ENCODE measurements at regions not wholly inside any gene's neighbourhood (a gene's known extent, or its start where the extent isn't known, plus 50 kb on each side); places are given as distances from the start of the nearest gene placed in this dataset.

DNA sequence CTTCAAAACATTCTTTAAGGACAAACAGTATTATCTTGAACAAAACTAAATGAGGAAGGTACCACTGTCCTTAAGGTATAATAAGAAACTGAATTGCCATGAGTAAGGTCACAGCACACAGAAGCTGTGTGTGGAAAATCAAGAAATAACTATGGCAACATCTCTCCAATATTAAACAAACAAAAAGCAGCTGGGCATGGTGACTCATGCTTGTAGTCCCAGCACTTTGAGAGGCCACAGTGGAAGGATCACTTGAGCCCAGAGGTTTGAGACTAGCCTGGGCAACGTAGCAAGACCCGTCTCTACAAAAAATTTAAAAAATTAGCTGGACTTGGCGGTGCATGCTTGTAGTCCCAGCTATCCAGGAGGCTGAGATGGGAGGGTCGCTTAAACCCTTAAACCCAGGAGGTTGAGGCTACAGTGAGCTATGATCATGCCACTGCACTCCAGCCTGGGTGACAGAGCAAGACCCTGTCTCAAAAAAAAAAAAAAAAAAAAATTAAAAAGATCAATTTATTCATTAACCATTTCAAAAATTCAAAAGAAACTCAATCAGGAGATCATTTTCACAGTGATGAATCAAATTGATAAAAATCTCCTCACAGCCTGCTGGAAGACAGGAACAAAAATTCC is 195.4 kb downstream of the SKIDA1 start:
- no peak for DNase-seq (ENCODE audit: low read depth in 1 of 2, low spot score in 1 of 2)

DNA sequence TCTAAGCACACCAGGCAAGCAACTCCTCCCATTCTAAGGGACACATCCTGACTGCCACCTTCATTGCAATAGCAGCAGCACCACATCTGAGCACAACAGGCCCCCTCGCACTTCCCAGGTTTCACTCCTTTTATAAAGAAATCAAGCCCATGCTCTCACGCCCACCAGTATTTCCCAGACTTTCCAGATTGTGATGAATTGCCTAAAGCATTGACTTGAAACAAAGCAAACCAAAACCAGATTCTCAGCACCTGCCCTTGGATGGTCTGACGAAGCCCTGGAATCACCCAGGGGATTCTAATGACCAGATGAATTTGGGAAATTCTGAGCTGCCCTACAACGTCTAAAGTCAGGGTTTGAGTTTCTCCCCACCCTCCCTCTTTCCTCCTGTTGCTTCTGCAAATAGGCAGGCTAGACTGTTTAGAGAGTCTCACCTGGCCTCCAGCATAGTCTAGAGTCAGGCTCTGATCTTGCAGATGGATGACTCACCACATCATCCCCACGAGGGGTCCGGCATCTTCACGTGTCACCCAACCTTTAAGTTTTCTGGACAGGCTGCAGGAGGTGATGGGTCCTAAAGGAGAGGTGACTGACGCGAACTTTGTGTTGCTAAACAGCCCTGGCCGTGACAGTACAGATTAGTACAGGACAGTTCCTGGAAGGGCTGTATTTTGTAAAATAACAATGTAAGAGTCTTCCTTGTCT is 198.0 kb downstream of the SKIDA1 start:
- DNase-seq (ENCODE audit: low read depth in 1 of 2, low spot score in 1 of 2) = no peak

DNA sequence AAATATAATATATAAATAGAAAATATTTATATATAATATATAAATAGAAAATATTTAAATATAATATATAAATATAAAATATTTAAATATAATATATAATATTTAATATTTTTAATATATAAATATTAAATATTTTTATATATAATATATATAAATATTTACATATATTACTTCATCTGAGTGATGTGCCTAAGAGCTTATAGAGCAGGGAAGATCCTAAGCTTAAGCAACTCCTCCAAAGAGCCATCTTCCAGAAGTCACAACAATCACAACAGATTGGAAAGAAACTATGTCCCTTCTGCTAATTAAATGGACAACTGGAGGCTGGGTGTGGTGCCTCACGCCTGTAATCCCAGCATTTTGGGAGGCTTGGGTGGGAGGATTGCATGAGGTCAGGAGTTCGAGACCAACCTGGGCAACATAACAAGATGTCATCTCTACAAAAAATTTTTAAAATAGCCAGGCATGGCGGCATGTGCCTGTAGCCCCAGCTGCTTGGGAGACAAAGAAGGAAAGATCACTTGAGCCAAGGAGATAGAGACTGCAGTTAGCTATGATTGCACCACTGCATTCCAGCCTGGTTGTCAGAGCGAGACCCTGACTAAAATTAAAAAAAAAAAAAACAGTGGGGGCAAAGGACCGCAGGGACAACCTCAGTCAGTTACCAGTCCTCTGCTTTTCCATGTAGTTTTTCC is 198.7 kb downstream of the SKIDA1 start:
- no peak for DNase-seq (ENCODE audit: low read depth in 1 of 2, low spot score in 1 of 2)

DNA sequence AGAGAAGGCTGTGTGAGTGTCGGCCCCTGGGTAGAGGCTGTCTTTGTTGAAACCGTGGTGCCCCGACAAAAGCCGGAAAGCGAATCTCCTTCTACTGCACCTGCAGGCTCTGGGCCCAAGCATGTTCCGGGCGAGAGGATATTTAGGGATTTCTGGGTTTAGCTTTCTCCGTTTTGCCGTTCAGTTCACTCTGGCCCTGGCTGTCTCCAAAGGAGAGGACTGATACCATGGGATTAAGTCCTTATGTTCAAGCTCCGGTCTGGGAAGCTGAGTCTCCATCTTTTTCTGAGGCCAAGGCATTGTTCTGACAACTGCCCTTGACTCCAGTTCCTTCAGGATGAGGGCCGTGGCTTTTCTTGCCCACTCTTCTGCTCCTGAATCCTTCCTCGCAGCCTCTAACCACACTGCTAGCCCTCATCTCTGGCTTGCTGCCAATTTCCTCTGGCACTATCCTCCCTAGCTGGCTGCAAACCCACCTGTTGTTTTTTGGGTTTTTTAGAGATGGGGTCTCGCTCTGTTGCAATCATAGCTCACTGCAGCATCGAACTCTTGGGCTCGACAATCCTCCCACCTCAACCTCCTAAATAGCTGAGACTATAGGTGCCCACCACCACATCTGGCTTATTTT is 206.8 kb downstream of the SKIDA1 start:
- DNase-seq (ENCODE audit: low read depth in 1 of 2, low spot score in 1 of 2) = no peak

DNA sequence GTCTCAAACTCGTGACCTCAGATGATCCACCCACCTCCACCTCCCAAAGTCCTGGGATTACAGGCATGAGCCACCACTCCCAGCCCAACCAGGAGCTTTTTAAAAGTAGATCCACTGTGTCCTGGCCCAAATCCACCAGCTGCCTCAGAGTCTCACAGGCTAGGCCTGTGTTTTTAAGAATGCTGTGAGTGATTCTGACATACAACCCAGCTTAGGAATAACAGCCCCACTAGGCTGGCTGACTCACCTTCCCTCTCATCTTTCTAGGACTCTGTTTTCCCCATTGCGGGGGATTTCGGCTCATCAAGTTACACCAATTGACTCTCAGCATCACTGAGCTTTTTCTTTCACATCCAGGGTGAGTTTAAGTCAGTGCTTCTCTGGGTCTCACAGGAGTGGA is 207.6 kb downstream of the SKIDA1 start:
- no peak for DNase-seq (ENCODE audit: low read depth in 1 of 2, low spot score in 1 of 2)

DNA sequence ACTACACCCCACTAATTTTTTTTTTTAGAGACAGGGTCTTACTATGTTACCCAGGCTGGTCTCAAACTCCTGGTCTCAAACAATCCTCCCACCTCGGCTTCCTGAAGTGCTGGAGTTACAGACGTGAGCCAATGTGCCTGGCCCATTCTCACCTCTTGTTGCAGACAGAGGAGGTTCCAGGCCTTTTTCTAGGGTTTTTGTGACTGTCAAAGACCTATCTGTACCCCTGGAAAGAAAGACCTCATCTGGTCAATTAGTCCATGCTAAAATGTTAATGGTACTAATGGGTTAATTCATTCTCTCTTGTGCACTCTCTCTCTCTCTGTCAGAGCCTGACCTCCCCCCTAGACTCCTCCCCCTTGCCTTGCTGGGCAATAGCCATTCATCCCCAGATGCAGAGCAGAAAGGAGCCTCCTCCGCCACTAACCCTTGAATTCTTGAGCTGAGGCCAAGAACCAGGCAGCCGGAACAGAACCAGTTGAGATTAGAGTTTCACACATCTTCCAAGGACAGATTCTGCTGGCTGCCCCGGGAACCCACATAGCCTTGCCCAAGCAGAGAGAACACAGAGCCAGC is 209.7 kb downstream of the SKIDA1 start:
- no peak for DNase-seq (ENCODE audit: low read depth in 1 of 2, low spot score in 1 of 2)

DNA sequence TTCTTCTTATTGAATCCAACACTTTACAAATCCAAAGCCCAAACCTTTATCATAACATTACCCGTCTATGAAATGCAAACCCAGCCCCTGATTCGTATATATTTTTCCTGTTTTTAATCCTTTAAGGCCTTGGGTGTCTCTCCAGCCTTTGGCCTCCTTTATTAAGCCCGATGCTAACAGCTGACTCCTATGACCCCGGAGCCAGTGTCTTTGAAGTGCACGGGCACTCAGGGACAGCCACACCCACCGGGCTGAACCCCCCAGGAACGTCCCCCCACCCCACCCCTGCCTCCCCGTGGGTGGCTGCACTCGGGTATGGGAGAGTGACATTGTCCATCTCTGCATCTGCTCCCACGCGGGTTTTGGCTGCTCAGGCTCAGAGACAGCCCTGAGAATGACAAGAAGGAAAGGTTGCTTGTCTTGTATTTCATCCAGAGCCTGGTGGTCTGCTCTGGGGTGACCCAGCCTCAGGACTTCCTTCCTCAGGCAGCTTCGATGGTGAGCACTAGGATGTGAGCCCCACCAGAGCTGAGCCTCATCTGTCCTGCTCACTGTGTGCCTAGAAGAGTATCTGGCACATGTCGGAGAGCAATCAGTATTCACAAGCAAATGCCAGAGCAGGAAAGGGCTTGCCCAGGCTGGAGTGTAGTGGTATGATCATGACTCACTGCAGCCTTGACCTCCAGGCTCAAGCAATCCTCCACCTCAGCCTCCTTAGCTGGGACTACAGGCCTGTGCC is 210.4 kb downstream of the SKIDA1 start:
- no peak for DNase-seq (ENCODE audit: low read depth in 1 of 2, low spot score in 1 of 2)

DNA sequence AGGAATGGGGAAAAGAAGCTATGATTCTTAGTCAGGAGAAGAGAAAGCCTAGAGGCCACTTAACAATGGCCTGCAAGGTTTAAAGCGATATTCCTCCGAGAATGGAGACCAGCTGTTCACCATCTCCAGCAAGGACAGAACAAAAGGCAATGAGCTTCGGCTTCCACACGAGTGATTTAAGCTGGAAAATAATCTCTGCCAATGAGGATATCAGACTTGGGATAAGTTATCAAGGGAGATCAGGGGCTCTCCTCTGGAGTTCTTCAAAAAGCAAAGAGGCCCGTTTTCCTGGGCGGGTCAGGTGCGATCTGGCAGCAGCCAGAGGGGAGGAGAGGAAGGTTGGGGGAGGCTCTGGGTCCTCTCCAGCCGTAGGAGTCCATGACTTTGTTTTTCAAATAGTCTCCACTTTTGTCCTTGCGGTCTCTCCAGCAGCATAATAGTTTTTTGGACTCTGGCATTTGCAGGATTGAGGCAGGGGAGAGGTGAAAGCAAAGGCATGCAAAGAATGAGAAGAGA is 211.3 kb downstream of the SKIDA1 start:
- DNase-seq (ENCODE audit: low read depth in 1 of 2, low spot score in 1 of 2) = no peak

DNA sequence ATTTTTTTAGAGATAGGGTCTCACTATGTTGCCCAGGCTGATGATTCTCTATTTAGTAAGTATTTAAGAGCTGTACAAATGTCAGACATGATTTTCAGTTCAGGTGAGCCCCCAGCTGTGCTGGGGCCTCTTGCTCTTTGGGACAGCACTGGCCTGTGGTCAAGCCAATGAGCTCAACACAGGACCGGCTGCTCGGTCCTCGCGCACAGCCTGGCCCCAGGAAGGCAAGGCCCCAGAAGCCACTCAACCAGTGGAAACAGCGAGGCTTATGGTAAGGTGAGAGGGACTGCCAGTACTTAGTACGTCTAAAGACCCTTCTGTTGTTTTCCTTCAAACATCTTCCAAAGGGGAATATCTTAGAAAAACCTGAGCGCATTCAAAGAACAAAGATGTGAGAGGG is 211.8 kb downstream of the SKIDA1 start:
- no peak for DNase-seq (ENCODE audit: low read depth in 1 of 2, low spot score in 1 of 2)

DNA sequence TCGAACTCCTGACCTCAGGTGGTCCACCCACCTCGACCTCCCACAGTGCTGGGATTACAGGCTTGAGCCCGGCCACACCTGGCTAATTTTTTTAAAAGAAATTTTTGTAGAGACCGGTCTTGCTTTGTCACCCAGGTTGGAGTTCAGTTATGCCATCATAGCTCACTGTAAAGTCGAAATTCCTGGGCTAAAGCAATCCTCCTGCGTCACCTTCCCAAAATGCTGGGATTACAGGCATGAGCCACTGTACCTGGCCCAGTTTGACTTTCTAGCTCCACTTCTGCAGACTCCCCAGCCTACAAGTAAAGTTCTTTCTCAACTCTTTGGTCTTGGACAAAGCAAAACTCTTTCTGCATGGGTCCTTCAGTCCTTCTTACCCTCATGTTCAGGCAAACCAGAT is 214.1 kb downstream of the SKIDA1 start:
- no peak for DNase-seq (ENCODE audit: low read depth in 1 of 2, low spot score in 1 of 2)

DNA sequence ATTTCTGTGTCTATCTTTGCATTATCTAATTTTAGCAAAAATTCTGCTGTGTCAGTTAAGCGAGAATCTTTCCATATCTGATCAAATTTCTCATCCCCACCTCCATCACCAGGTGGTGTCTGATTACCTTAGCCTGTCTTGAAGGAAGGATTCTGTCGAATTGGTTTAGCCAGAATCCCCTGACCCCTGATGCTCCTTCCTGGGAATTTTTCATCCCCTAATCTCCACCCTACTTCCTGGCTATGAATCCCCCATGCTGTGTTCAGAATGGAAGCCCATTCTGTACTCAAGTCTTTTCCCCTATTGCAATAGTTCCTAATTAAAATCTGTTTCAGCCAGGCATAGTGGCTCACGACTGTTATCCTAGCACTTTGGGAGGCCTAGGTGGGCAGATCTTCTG is 216.1 kb downstream of the SKIDA1 start:
- DNase-seq (ENCODE audit: low read depth in 1 of 2, low spot score in 1 of 2) = no peak

DNA sequence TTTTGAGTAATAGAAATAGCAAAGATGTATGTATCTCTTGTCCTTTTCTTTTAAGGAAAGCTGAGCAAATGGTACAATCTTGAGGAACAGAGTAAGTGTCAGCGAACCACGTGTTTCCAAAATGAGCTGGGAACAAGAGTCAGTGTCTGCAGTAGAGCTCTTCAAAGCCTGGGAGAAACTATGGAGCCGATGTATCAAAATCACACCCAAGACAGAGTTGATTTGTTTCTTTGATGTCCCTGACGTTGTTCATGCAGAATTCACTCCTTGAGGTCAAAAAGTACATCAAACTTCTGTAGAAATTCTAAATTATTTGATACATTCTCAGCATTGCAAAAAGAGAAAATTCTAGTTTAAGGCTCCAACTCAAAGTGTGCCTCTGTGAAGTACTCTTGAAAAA is 216.5 kb downstream of the SKIDA1 start:
- DNase-seq (ENCODE audit: low read depth in 1 of 2, low spot score in 1 of 2) = no peak

DNA sequence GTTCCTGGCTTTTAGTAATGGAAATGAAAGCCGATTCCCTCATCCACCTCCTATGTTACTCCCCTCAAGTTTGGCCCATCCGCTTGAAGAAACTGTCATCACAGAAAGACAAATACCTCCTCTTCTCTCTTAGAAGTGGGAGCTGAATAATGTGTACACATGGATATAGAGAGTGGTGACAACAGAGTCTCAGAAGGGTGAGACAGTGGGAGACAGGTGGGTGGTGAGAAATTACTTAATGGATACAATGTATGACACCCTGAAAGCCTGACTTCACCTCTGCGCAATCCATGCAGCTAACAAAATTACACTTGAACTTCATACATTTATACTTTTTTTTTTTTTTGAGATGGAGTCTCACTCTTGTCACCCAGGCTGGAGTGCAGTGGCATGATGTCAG is 217.5 kb downstream of the SKIDA1 start:
- no peak for DNase-seq (ENCODE audit: low read depth in 1 of 2, low spot score in 1 of 2)

DNA sequence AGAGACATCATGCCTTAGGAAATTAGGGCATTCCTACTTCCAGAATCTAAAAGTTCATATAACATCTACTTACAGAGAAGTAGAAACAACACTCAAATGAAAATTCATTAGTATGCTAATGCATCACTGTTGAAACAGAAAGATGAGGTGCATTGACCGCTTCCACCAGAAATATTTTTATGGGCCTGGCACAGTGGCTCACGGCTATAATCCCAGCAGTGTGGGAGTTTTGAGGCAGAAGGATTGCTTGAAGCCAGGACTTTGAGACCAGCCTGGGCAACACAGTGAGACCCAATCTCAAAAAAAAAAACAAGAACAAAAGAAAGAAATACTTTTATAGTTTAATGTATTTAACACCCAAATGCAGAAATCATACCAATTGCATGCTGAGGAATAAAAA is 220.9 kb downstream of the SKIDA1 start:
- DNase-seq (ENCODE audit: low read depth in 1 of 2, low spot score in 1 of 2) = no peak

DNA sequence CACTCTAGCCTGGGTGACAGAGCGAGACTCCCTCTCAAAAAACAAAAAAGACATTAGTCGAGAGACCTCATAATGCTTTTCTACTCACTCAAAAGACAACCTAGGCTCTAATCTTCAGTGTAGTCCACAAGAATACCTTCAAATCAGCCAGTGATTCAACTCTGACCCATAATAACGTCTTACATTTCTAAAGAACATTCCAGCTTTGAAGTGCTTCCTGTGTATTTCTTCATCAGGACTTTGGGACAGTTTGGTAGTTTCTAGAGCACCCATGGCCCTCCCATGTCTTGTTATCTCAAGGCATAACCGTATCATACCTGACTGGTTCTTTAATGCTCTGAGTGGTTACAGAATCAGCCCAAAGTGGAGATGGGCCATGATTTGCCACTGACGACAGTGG is 221.3 kb downstream of the SKIDA1 start:
- DNase-seq (ENCODE audit: low read depth in 1 of 2, low spot score in 1 of 2) = no peak

DNA sequence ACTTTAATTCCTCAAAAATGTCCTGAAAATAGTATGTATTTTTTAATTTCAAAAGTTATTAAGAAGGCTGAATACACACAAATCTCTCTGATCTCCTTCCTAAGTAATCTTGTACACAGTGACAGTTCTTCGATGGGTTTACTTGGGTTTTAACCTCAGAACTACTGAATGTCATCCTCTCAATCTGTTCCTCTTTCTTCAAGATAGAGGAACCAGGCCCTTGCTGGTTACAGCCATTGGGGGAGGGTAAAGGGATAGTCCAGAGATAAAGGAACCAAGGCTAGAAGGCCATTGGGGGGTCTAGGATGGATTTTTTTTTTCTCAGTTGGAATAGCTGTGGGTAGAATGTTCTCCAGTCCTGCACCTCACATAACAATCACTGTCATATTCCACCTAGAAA is 224.9 kb downstream of the SKIDA1 start:
- no peak for DNase-seq (ENCODE audit: low read depth in 1 of 2, low spot score in 1 of 2)

DNA sequence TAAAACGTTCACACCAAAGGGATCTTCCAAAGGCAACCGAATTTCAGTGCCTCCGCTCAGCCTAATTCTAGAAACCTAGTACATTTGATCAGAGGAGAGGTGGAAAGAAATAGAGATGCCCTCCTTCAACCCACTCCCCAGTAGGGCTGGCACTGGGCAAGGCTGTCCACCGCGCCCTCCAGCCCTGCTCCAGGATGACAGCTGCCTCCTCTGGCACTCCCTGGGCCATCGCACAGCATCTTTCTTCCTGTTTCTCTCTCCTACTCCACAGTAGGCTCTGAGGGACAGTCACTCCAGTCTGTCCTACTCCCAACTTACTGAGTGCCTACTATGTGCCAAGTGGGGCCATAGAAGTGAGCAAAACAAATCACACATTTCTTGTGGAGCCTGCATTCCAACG is 226.2 kb downstream of the SKIDA1 start:
- no peak for DNase-seq (ENCODE audit: low read depth in 1 of 2, low spot score in 1 of 2)

DNA sequence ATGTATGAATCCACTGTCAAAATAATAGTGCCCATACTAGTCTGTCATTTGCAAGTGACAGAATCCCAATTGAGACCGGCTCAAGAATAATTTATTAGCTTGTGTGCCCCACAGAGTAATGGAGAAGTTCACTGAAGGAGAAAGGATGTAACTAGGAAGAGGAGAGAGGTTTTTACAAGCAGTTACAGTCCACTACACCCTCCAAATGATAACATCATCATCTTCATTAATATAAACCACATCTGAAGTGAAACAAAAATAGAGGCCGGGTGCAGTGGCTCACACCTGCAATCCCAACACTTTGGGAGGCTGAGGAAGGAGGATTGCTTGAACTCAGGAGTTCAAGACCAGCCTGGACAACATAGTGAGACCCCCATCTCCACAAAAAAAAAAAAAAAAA is 226.8 kb downstream of the SKIDA1 start:
- no peak for DNase-seq (ENCODE audit: low read depth in 1 of 2, low spot score in 1 of 2)

DNA sequence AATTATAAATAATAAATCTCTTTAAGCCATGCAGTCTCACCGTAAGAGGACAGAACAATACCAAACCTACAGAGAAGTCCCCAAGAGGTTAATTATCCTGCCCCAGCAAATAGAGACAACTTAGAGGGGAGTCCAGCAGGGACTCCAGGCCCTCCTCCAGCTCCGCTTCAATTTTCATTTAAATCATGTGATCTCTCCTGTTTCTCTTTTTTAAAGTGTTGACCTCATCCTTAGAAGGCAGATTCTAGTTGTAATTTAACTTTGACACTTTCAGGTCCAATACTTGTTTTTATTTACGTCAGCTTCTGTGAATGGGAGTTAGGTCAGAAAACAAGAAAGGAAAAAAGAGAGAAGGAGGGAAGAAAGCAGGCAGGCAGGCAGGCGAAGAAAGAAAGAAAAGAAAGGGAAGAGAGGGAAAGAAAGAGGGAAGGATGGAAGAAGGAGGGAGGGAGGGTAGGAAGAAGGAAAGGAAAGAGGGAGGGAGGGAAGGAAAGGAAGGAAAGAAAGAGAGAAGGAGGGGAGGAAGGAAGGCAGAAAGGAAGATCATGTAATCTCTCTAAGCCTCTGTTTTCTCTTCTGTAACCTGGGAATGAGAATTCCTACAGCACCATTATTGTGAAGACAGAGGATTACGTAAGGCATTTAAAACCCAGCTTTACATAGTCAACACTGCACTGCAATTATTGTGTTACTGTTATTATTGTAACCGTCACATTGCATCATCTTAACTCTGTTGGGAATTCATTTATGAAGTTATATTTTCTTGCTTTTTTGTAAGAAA is 227.7 kb downstream of the SKIDA1 start:
- no peak for DNase-seq (ENCODE audit: low read depth in 1 of 2, low spot score in 1 of 2)
